ENCODE measurements at regions not wholly inside any gene's neighbourhood (a gene's known extent, or its start where the extent isn't known, plus 50 kb on each side); places are given as distances from the start of the nearest gene placed in this dataset.

GRCh38 chr2:67540962-67541361 lies 143.8 kb downstream of the ETAA1 start:
- H3K4me1 Mint-ChIP-seq, result no peaks in the 10 kb centered on the region
- H3K27me3 Mint-ChIP-seq, result no peaks in the 10 kb centered on the region
- no peak overlapping the region for H3K27ac Mint-ChIP-seq
- peaks cover 8% of the 10 kb centered on the region for H3K9me3 Mint-ChIP-seq
- ATAC-seq (replicated peaks), result no peak
- H3K4me3 Mint-ChIP-seq, result no peak overlapping the region
- H3K36me3 Mint-ChIP-seq (ENCODE audit: low read depth), result no peaks in the 10 kb centered on the region

GRCh38 chr2:67544286-67544685 lies 147.2 kb downstream of the ETAA1 start:
- Mint-ChIP-seq H3K9me3 (peaks cover 3% of the 10 kb centered on the region), H3K36me3 (ENCODE audit: low read depth) (no peaks in the 10 kb centered on the region), H3K4me3 (no peak overlapping the region), H3K27ac (no peak overlapping the region), H3K4me1 (no peaks in the 10 kb centered on the region), H3K27me3 (peaks cover 9% of the 10 kb centered on the region)
- ATAC-seq (replicated peaks), result no peak

- no peak overlapping the region for H3K27ac Mint-ChIP-seq
- no peaks in the 10 kb centered on the region for H3K4me1 Mint-ChIP-seq
- H3K4me3 Mint-ChIP-seq, result no peak overlapping the region
- H3K36me3 Mint-ChIP-seq (ENCODE audit: low read depth), result no peaks in the 10 kb centered on the region
- no peak for ATAC-seq (replicated peaks)
- no peaks in the 10 kb centered on the region for H3K9me3 Mint-ChIP-seq
- peaks cover 14% of the 10 kb centered on the region for H3K27me3 Mint-ChIP-seq
Observed at GRCh38 chr2:67548317-67549201, 151.4 kb downstream of the ETAA1 start.

GRCh38 chr2:67559156-67559555 lies 162.0 kb downstream of the ETAA1 start:
- ATAC-seq (replicated peaks), result no peak
- Mint-ChIP-seq H3K9me3 (no peaks in the 10 kb centered on the region), H3K36me3 (ENCODE audit: low read depth) (no peaks in the 10 kb centered on the region), H3K4me3 (no peak overlapping the region), H3K27ac (no peak overlapping the region), H3K27me3 (peaks cover 4% of the 10 kb centered on the region), H3K4me1 (no peaks in the 10 kb centered on the region)

GRCh38 chr2:67560771-67561456 lies 163.8 kb downstream of the ETAA1 start:
- peaks cover 4% of the 10 kb centered on the region for H3K27me3 Mint-ChIP-seq
- no peaks in the 10 kb centered on the region for H3K9me3 Mint-ChIP-seq
- no peaks in the 10 kb centered on the region for H3K4me1 Mint-ChIP-seq
- H3K27ac Mint-ChIP-seq, result no peak overlapping the region
- no peak for ATAC-seq (replicated peaks)
- no peaks in the 10 kb centered on the region for H3K36me3 Mint-ChIP-seq (ENCODE audit: low read depth)
- H3K4me3 Mint-ChIP-seq, result no peak overlapping the region

GRCh38 chr2:67561457-67561965 lies 164.4 kb downstream of the ETAA1 start:
- Mint-ChIP-seq H3K36me3 (ENCODE audit: low read depth) (no peaks in the 10 kb centered on the region), H3K9me3 (no peaks in the 10 kb centered on the region), H3K27ac (no peak overlapping the region), H3K4me1 (no peaks in the 10 kb centered on the region), H3K27me3 (peaks cover 4% of the 10 kb centered on the region), H3K4me3 (no peak overlapping the region)
- ATAC-seq (replicated peaks), result no peak

- no peaks in the 10 kb centered on the region for H3K36me3 Mint-ChIP-seq (ENCODE audit: low read depth)
- H3K9me3 Mint-ChIP-seq, result peaks cover 4% of the 10 kb centered on the region
- H3K27me3 Mint-ChIP-seq, result peaks cover 4% of the 10 kb centered on the region
- H3K4me1 Mint-ChIP-seq, result no peaks in the 10 kb centered on the region
- ATAC-seq (replicated peaks), result no peak
- H3K4me3 Mint-ChIP-seq, result no peak overlapping the region
- no peak overlapping the region for H3K27ac Mint-ChIP-seq
Observed at GRCh38 chr2:67564076-67564475, 166.9 kb downstream of the ETAA1 start.

- no peaks in the 10 kb centered on the region for H3K36me3 Mint-ChIP-seq (ENCODE audit: low read depth)
- peaks cover 4% of the 10 kb centered on the region for H3K27me3 Mint-ChIP-seq
- no peak for ATAC-seq (replicated peaks)
- H3K27ac Mint-ChIP-seq, result no peak overlapping the region
- H3K4me1 Mint-ChIP-seq, result no peaks in the 10 kb centered on the region
- peaks cover 4% of the 10 kb centered on the region for H3K9me3 Mint-ChIP-seq
- no peak overlapping the region for H3K4me3 Mint-ChIP-seq
Observed at GRCh38 chr2:67564626-67565025, 167.5 kb downstream of the ETAA1 start.

- no peaks in the 10 kb centered on the region for H3K4me1 Mint-ChIP-seq
Observed at GRCh38 chr2:67565262-67565661, 168.1 kb downstream of the ETAA1 start.

GRCh38 chr2:67565761-67566160 lies 168.6 kb downstream of the ETAA1 start:
- Mint-ChIP-seq H3K4me3 (no peak overlapping the region), H3K27ac (no peak overlapping the region), H3K36me3 (ENCODE audit: low read depth) (no peaks in the 10 kb centered on the region), H3K4me1 (no peaks in the 10 kb centered on the region), H3K27me3 (peaks cover 4% of the 10 kb centered on the region), H3K9me3 (peaks cover 4% of the 10 kb centered on the region)
- no peak for ATAC-seq (replicated peaks)

More at GRCh38 chr2:67565262-67565661, 168.1 kb downstream of the ETAA1 start:
- Mint-ChIP-seq H3K27me3 (peaks cover 4% of the 10 kb centered on the region), H3K4me3 (no peak overlapping the region), H3K9me3 (peaks cover 4% of the 10 kb centered on the region), H3K27ac (no peak overlapping the region), H3K36me3 (ENCODE audit: low read depth) (no peaks in the 10 kb centered on the region)
- no peak for ATAC-seq (replicated peaks)

GRCh38 chr2:67566285-67566684 lies 169.2 kb downstream of the ETAA1 start:
- H3K27me3 Mint-ChIP-seq, result peaks cover 3% of the 10 kb centered on the region
- H3K4me1 Mint-ChIP-seq, result no peaks in the 10 kb centered on the region
- H3K27ac Mint-ChIP-seq, result no peak overlapping the region
- no peak for ATAC-seq (replicated peaks)
- no peaks in the 10 kb centered on the region for H3K36me3 Mint-ChIP-seq (ENCODE audit: low read depth)
- peaks cover 4% of the 10 kb centered on the region for H3K9me3 Mint-ChIP-seq
- H3K4me3 Mint-ChIP-seq, result no peak overlapping the region

- Mint-ChIP-seq H3K9me3 (peaks cover 4% of the 10 kb centered on the region), H3K27me3 (no peaks in the 10 kb centered on the region), H3K36me3 (ENCODE audit: low read depth) (no peaks in the 10 kb centered on the region), H3K27ac (no peak overlapping the region), H3K4me3 (no peak overlapping the region), H3K4me1 (no peaks in the 10 kb centered on the region)
- no peak for ATAC-seq (replicated peaks)
Observed at GRCh38 chr2:67566958-67567635, 170.0 kb downstream of the ETAA1 start.

GRCh38 chr2:67567886-67568285 lies 170.8 kb downstream of the ETAA1 start:
- Mint-ChIP-seq H3K27ac (no peak overlapping the region), H3K4me1 (no peaks in the 10 kb centered on the region), H3K4me3 (no peak overlapping the region), H3K27me3 (no peaks in the 10 kb centered on the region), H3K36me3 (ENCODE audit: low read depth) (no peaks in the 10 kb centered on the region), H3K9me3 (peaks cover 9% of the 10 kb centered on the region)
- ATAC-seq (replicated peaks), result no peak

- Mint-ChIP-seq H3K27ac (no peak overlapping the region), H3K9me3 (peaks cover 9% of the 10 kb centered on the region), H3K27me3 (peaks cover 4% of the 10 kb centered on the region), H3K4me1 (no peaks in the 10 kb centered on the region), H3K36me3 (ENCODE audit: low read depth) (no peaks in the 10 kb centered on the region), H3K4me3 (no peak overlapping the region)
- ATAC-seq (replicated peaks), result no peak
Observed at GRCh38 chr2:67570611-67571010, 173.5 kb downstream of the ETAA1 start.

Data from activated T-helper 17 cell treated with anti-CD3 and anti-CD28 coated beads, Interleukin-2, amount 50 U/mL, for 72 hours (primary cell).